ENCODE measurements at regions not wholly inside any gene's neighbourhood (a gene's known extent, or its start where the extent isn't known, plus 50 kb on each side); places are given as distances from the start of the nearest gene placed in this dataset.
A peak's percentile ranks its signal among the peaks of the same experiment; 100 is the strongest.

GRCh38 chr12:43008953-43009845, 419.7 kb upstream of the PRICKLE1 start:
- Histone ChIP-seq H3K9me3 (ENCODE audit: control insufficient read depth, low read length) (no peaks in the 10 kb centered on the region), H2AFZ (ENCODE audit: low read depth, low read length) (no peak overlapping the region), H3K18ac (ENCODE audit: low read depth in 1 of 2, low read length in 2 of 2) (no peak overlapping the region), H3K4ac (ENCODE audit: low read depth in 1 of 2, low read length in 2 of 2) (no peak overlapping the region), H3K27ac (ENCODE audit: low read length, poor library complexity, severe bottlenecking) (no peak overlapping the region), H4K8ac (ENCODE audit: low read length) (no peak overlapping the region), H3K4me2 (ENCODE audit: low read length, poor library complexity, severe bottlenecking) (no peak overlapping the region), H3K27me3 (ENCODE audit: control insufficient read depth in 1 of 2, insufficient read depth in 1 of 2, low read length in 2 of 2) (no peaks in the 10 kb centered on the region), H2AK5ac (ENCODE audit: low read length, severe bottlenecking) (no peak overlapping the region), H3K79me1 (replicated peaks; ENCODE audit: low read length, poor library complexity, severe bottlenecking) (no peaks in the 10 kb centered on the region), H3K4me3 (ENCODE audit: insufficient read depth in 1 of 2, low read depth in 1 of 2, low read length in 2 of 2) (no peak overlapping the region), H3K4me1 (ENCODE audit: control insufficient read depth, insufficient read depth, low read depth, low read length) (peaks cover 2% of the 10 kb centered on the region), H3K9ac (ENCODE audit: low read length) (no peak overlapping the region), H2BK5ac (ENCODE audit: low read depth, low read length, poor library complexity, severe bottlenecking) (no peak overlapping the region), H2BK12ac (ENCODE audit: low read length in 2 of 2) (no peak overlapping the region), H3K23ac (ENCODE audit: low read length in 2 of 2) (no peak overlapping the region), H3K36me3 (ENCODE audit: control insufficient read depth in 1 of 2, insufficient read depth in 2 of 2, low read depth in 1 of 2, low read length in 2 of 2) (no peaks in the 10 kb centered on the region), H2BK120ac (ENCODE audit: low read depth, low read length) (no peak overlapping the region), H3K14ac (ENCODE audit: low read length in 2 of 2) (no peak overlapping the region), H4K91ac (ENCODE audit: low read length) (no peak overlapping the region), H2BK15ac (ENCODE audit: low read depth, poor library complexity, severe bottlenecking) (no peak overlapping the region)
- WGBS: no CpG with 5 or more reads among the region's 2 CpGs
- DNase-seq: no peak

- H3K14ac ChIP-seq (ENCODE audit: low read length in 2 of 2): no peak overlapping the region
- WGBS: 23% methylated on average over 6 of the region's 6 CpGs
- H2BK15ac ChIP-seq (ENCODE audit: low read depth, poor library complexity, severe bottlenecking): no peak overlapping the region
- H3K4me2 ChIP-seq (ENCODE audit: low read length, poor library complexity, severe bottlenecking): peak overlapping the region; percentile 26
- H3K4ac ChIP-seq (ENCODE audit: low read depth in 1 of 2, low read length in 2 of 2): no peak overlapping the region
- H2AFZ ChIP-seq (ENCODE audit: low read depth, low read length): no peak overlapping the region
- H3K18ac ChIP-seq (ENCODE audit: low read depth in 1 of 2, low read length in 2 of 2): no peak overlapping the region
- peak overlapping the region; percentile 47 for H2AK5ac ChIP-seq (ENCODE audit: low read length, severe bottlenecking)
- no peaks in the 10 kb centered on the region for H3K79me1 ChIP-seq (replicated peaks; ENCODE audit: low read length, poor library complexity, severe bottlenecking)
- H3K9me3 ChIP-seq (ENCODE audit: control insufficient read depth, low read length): no peaks in the 10 kb centered on the region
- no peak overlapping the region for H3K23ac ChIP-seq (ENCODE audit: low read length in 2 of 2)
- H3K36me3 ChIP-seq (ENCODE audit: control insufficient read depth in 1 of 2, insufficient read depth in 2 of 2, low read depth in 1 of 2, low read length in 2 of 2): no peaks in the 10 kb centered on the region
- DNase-seq: no peak
- peaks cover 2% of the 10 kb centered on the region for H3K4me1 ChIP-seq (ENCODE audit: control insufficient read depth, insufficient read depth, low read depth, low read length)
- no peak overlapping the region for H3K27ac ChIP-seq (ENCODE audit: low read length, poor library complexity, severe bottlenecking)
- H2BK120ac ChIP-seq (ENCODE audit: low read depth, low read length): no peak overlapping the region
- no peak overlapping the region for H2BK12ac ChIP-seq (ENCODE audit: low read length in 2 of 2)
- no peak overlapping the region for H3K9ac ChIP-seq (ENCODE audit: low read length)
- H3K27me3 ChIP-seq (ENCODE audit: control insufficient read depth in 1 of 2, insufficient read depth in 1 of 2, low read length in 2 of 2): no peaks in the 10 kb centered on the region
- no peak overlapping the region for H2BK5ac ChIP-seq (ENCODE audit: low read depth, low read length, poor library complexity, severe bottlenecking)
- no peak overlapping the region for H3K4me3 ChIP-seq (ENCODE audit: insufficient read depth in 1 of 2, low read depth in 1 of 2, low read length in 2 of 2)
- H4K8ac ChIP-seq (ENCODE audit: low read length): no peak overlapping the region
- no peak overlapping the region for H4K91ac ChIP-seq (ENCODE audit: low read length)
Measured at GRCh38 chr12:43004908-43005307, 415.4 kb upstream of the PRICKLE1 start.

GRCh38 chr12:43004141-43004540, 414.6 kb upstream of the PRICKLE1 start:
- WGBS: 100% methylated on average over 1 of the region's 2 CpGs
- Histone ChIP-seq H2BK12ac (ENCODE audit: low read length in 2 of 2) (no peak overlapping the region), H3K4ac (ENCODE audit: low read depth in 1 of 2, low read length in 2 of 2) (no peak overlapping the region), H3K9ac (ENCODE audit: low read length) (no peak overlapping the region), H4K8ac (ENCODE audit: low read length) (no peak overlapping the region), H3K14ac (ENCODE audit: low read length in 2 of 2) (no peak overlapping the region), H2BK15ac (ENCODE audit: low read depth, poor library complexity, severe bottlenecking) (no peak overlapping the region), H3K79me1 (replicated peaks; ENCODE audit: low read length, poor library complexity, severe bottlenecking) (no peaks in the 10 kb centered on the region), H2AK5ac (ENCODE audit: low read length, severe bottlenecking) (no peak overlapping the region), H3K36me3 (ENCODE audit: control insufficient read depth in 1 of 2, insufficient read depth in 2 of 2, low read depth in 1 of 2, low read length in 2 of 2) (no peaks in the 10 kb centered on the region), H3K9me3 (ENCODE audit: control insufficient read depth, low read length) (no peaks in the 10 kb centered on the region), H4K91ac (ENCODE audit: low read length) (no peak overlapping the region), H2BK5ac (ENCODE audit: low read depth, low read length, poor library complexity, severe bottlenecking) (no peak overlapping the region), H3K4me2 (ENCODE audit: low read length, poor library complexity, severe bottlenecking) (no peak overlapping the region), H2BK120ac (ENCODE audit: low read depth, low read length) (no peak overlapping the region), H3K18ac (ENCODE audit: low read depth in 1 of 2, low read length in 2 of 2) (no peak overlapping the region), H3K4me1 (ENCODE audit: control insufficient read depth, insufficient read depth, low read depth, low read length) (peaks cover 2% of the 10 kb centered on the region), H3K27me3 (ENCODE audit: control insufficient read depth in 1 of 2, insufficient read depth in 1 of 2, low read length in 2 of 2) (no peaks in the 10 kb centered on the region), H3K4me3 (ENCODE audit: insufficient read depth in 1 of 2, low read depth in 1 of 2, low read length in 2 of 2) (no peak overlapping the region), H2AFZ (ENCODE audit: low read depth, low read length) (no peak overlapping the region), H3K23ac (ENCODE audit: low read length in 2 of 2) (no peak overlapping the region), H3K27ac (ENCODE audit: low read length, poor library complexity, severe bottlenecking) (no peak overlapping the region)
- DNase-seq: no peak

- Histone ChIP-seq H2AK5ac (ENCODE audit: low read length, severe bottlenecking) (no peak overlapping the region), H3K9me3 (ENCODE audit: control insufficient read depth, low read length) (no peaks in the 10 kb centered on the region), H2BK5ac (ENCODE audit: low read depth, low read length, poor library complexity, severe bottlenecking) (no peak overlapping the region), H2BK15ac (ENCODE audit: low read depth, poor library complexity, severe bottlenecking) (no peak overlapping the region), H2BK120ac (ENCODE audit: low read depth, low read length) (no peak overlapping the region), H2AFZ (ENCODE audit: low read depth, low read length) (no peak overlapping the region), H3K36me3 (ENCODE audit: control insufficient read depth in 1 of 2, insufficient read depth in 2 of 2, low read depth in 1 of 2, low read length in 2 of 2) (no peaks in the 10 kb centered on the region), H3K27ac (ENCODE audit: low read length, poor library complexity, severe bottlenecking) (no peak overlapping the region), H4K8ac (ENCODE audit: low read length) (no peak overlapping the region), H3K14ac (ENCODE audit: low read length in 2 of 2) (no peak overlapping the region), H3K4me1 (ENCODE audit: control insufficient read depth, insufficient read depth, low read depth, low read length) (no peaks in the 10 kb centered on the region), H4K91ac (ENCODE audit: low read length) (no peak overlapping the region), H3K79me1 (replicated peaks; ENCODE audit: low read length, poor library complexity, severe bottlenecking) (no peaks in the 10 kb centered on the region), H3K4me3 (ENCODE audit: insufficient read depth in 1 of 2, low read depth in 1 of 2, low read length in 2 of 2) (no peak overlapping the region), H3K23ac (ENCODE audit: low read length in 2 of 2) (no peak overlapping the region), H3K4ac (ENCODE audit: low read depth in 1 of 2, low read length in 2 of 2) (no peak overlapping the region), H3K27me3 (ENCODE audit: control insufficient read depth in 1 of 2, insufficient read depth in 1 of 2, low read length in 2 of 2) (no peaks in the 10 kb centered on the region), H3K4me2 (ENCODE audit: low read length, poor library complexity, severe bottlenecking) (no peak overlapping the region), H3K9ac (ENCODE audit: low read length) (no peak overlapping the region), H2BK12ac (ENCODE audit: low read length in 2 of 2) (no peak overlapping the region), H3K18ac (ENCODE audit: low read depth in 1 of 2, low read length in 2 of 2) (no peak overlapping the region)
- WGBS: no CpG with 5 or more reads among the region's 2 CpGs
- no peak for DNase-seq
Measured at GRCh38 chr12:42996869-42997431, 407.4 kb upstream of the PRICKLE1 start.
